IMR-90 (cell line): ENCODE measurements at regions not wholly inside any gene's neighbourhood (a gene's known extent, or its start where the extent isn't known, plus 50 kb on each side); places are given as distances from the start of the nearest gene placed in this dataset.

ENCODE experiments used
- ATAC-seq: fragments of 200-7000 bp; cut with Tn5 transposase; 2 replicates; pipeline ENCODE4 v1.9.1; 2020; ENCODE audit warnings: low read depth, mild to moderate bottlenecking, moderate library complexity
- BruUV-seq: library from RNA; stranded (reverse); fragments of 400-500 nt; replicated peaks from 2 replicates; lab custom pipeline; 2021; lab: Mats Ljungman, UMichigan
- CTCF ChIA-PET: fragments of 300-600 bp; formaldehyde crosslinking; extraction: SDS; loops from one replicate; lab custom pipeline; 2021; ENCODE audit warnings: antibody characterized with exemption; lab: Yijun Ruan, JAX
- POLR2A ChIA-PET: fragments of 300-600 bp; sonication (Branson Sonifier 250); formaldehyde crosslinking; loops from one replicate; lab custom pipeline; 2022; ENCODE audit warnings: antibody characterized with exemption; ENCODE audit not compliant: unreplicated experiment; lab: Charles Lee
- DNase-seq: peaks from one replicate; pipeline ENCODE4 v3.0.0; 2013
- H2AFZ ChIP-seq: replicated peaks from 2 replicates; pipeline ENCODE3; 2013; ENCODE audit warnings: low read length, mild to moderate bottlenecking; ENCODE audit not compliant: poor library complexity
- H2AK5ac ChIP-seq: 2 replicates; pipeline ENCODE4 v1.6.1; 2013; ENCODE audit warnings: low read depth, low read length, inconsistent platforms
- H2AK9ac ChIP-seq: replicated peaks from 2 replicates; pipeline ENCODE3; 2013; ENCODE audit warnings: mild to moderate bottlenecking, low read depth, low read length, moderate library complexity; ENCODE audit not compliant: poor library complexity
- H2BK120ac ChIP-seq: 2 replicates; pipeline ENCODE4 v1.6.1; 2013; ENCODE audit warnings: low read depth, low read length, inconsistent platforms
- H2BK15ac ChIP-seq: 3 replicates; pipeline ENCODE4 v1.6.1; 2013; ENCODE audit warnings: low read depth, low read length, inconsistent platforms
- H2BK20ac ChIP-seq: 2 replicates; pipeline ENCODE4 v1.6.1; 2013; ENCODE audit warnings: low read depth, mild to moderate bottlenecking, inconsistent platforms, low read length, moderate library complexity
- H2BK5ac ChIP-seq: 2 replicates; pipeline ENCODE4 v1.6.1; 2013; ENCODE audit warnings: mild to moderate bottlenecking, low read depth, low read length, inconsistent platforms; ENCODE audit not compliant: poor library complexity, severe bottlenecking
- H3K14ac ChIP-seq: replicated peaks from 2 replicates; pipeline ENCODE4 v1.6.1; 2013; ENCODE audit warnings: low read depth, low read length, inconsistent platforms
- H3K18ac ChIP-seq: 2 replicates; pipeline ENCODE4 v1.6.1; 2013; ENCODE audit warnings: low read depth, low read length, control low read depth
- H3K23ac ChIP-seq: 2 replicates; pipeline ENCODE4 v1.6.1; 2013; ENCODE audit warnings: low read depth, low read length, inconsistent platforms
- H3K27ac ChIP-seq: 2 replicates; pipeline ENCODE4 v1.5.1; 2013; ENCODE audit warnings: mild to moderate bottlenecking, control low read depth, low read length; ENCODE audit not compliant: insufficient read depth
- H3K27me3 ChIP-seq: 2 replicates; pipeline ENCODE4 v1.6.1; 2013; ENCODE audit warnings: low read length; ENCODE audit not compliant: control insufficient read depth, insufficient read depth
- H3K36me3 ChIP-seq: 2 replicates; pipeline ENCODE4 v1.6.1; 2013; ENCODE audit warnings: low read length, mixed read lengths; ENCODE audit not compliant: control insufficient read depth, insufficient read depth
- H3K4ac ChIP-seq: 2 replicates; pipeline ENCODE4 v1.6.1; 2013; ENCODE audit warnings: low read depth, low read length, inconsistent platforms
- H3K4me1 ChIP-seq: 2 replicates; pipeline ENCODE4 v1.6.1; 2013; ENCODE audit warnings: low read length, mixed read lengths; ENCODE audit not compliant: control insufficient read depth, insufficient read depth
- H3K4me2 ChIP-seq: 2 replicates; pipeline ENCODE4 v1.6.1; 2013; ENCODE audit warnings: low read depth, mild to moderate bottlenecking, control low read depth, low read length, moderate library complexity
- H3K4me3 ChIP-seq: 2 replicates; pipeline ENCODE4 v1.5.1; 2013; ENCODE audit warnings: low read depth, mild to moderate bottlenecking, control low read depth, low read length, moderate library complexity; ENCODE audit not compliant: insufficient read depth
- H3K56ac ChIP-seq: 2 replicates; pipeline ENCODE4 v1.6.1; 2013; ENCODE audit warnings: low read length, inconsistent platforms; ENCODE audit not compliant: insufficient read depth; ENCODE audit errors: extremely low read depth
- H3K79me1 ChIP-seq, 2 experiments: 2 replicates each; pipeline ENCODE4 v1.6.1; 2013; ENCODE audit warnings: low read length in 2 of 2, inconsistent platforms in 1 of 2, low read depth in 1 of 2
- H3K9ac ChIP-seq: 2 replicates; pipeline ENCODE4 v1.6.1; 2013; ENCODE audit warnings: low read depth, low read length, control low read depth
- H3K9me1 ChIP-seq: 2 replicates; pipeline ENCODE4 v1.6.1; 2013; ENCODE audit warnings: low read length, inconsistent platforms; ENCODE audit not compliant: insufficient read depth
- H3K9me3 ChIP-seq: 2 replicates; pipeline ENCODE4 v1.6.1; 2013; ENCODE audit warnings: low read length; ENCODE audit not compliant: control insufficient read depth, insufficient read depth
- H4K20me1 ChIP-seq: 2 replicates; pipeline ENCODE4 v1.6.1; 2013; ENCODE audit warnings: low read length, inconsistent platforms; ENCODE audit not compliant: insufficient read depth
- H4K5ac ChIP-seq: 2 replicates; pipeline ENCODE4 v1.6.1; 2013; ENCODE audit warnings: mild to moderate bottlenecking, low read depth, low read length, control low read depth
- H4K8ac ChIP-seq, 2 experiments: 2 replicates each; pipeline ENCODE4 v1.6.1; 2013; ENCODE audit warnings: low read depth in 2 of 2, low read length in 2 of 2, control low read depth in 1 of 2, inconsistent platforms in 1 of 2
- H4K91ac ChIP-seq: 2 replicates; pipeline ENCODE4 v1.6.1; 2013; ENCODE audit warnings: low read depth, low read length, inconsistent platforms; ENCODE audit not compliant: insufficient read depth
- BHLHE40 ChIP-seq: fragments of 150-350 bp; IDR thresholded peaks from 2 replicates; pipeline ENCODE4 v1.6.1; 2016; ENCODE audit warnings: mild to moderate bottlenecking, low read depth, low read length
- CHD1 ChIP-seq: IDR thresholded peaks from 2 replicates; pipeline ENCODE4 v1.6.1; 2012; ENCODE audit warnings: low read depth, low read length, improper control_type of control experiment
- MAZ ChIP-seq: IDR thresholded peaks from 2 replicates; pipeline ENCODE4 v1.6.1; 2012; ENCODE audit warnings: low read depth, mild to moderate bottlenecking, low read length, improper control_type of control experiment, moderate library complexity, borderline replicate concordance
- POLR2A ChIP-seq: IDR thresholded peaks from 2 replicates; pipeline ENCODE4 v1.6.1; 2012; ENCODE audit warnings: mild to moderate bottlenecking, low read depth, low read length
- RAD21 ChIP-seq: IDR thresholded peaks from 2 replicates; pipeline ENCODE4 v1.6.1; 2012; ENCODE audit warnings: low read length, improper control_type of control experiment
- RCOR1 ChIP-seq: IDR thresholded peaks from 2 replicates; pipeline ENCODE4 v1.6.1; 2012; ENCODE audit warnings: mild to moderate bottlenecking, low read length, improper control_type of control experiment; ENCODE audit not compliant: insufficient replicate concordance
- RFX5 ChIP-seq: IDR thresholded peaks from 2 replicates; pipeline ENCODE4 v1.8.0; 2012; ENCODE audit warnings: low read depth, mild to moderate bottlenecking, low read length, moderate library complexity
- WGBS, 2 experiments: methylation state at CpG; one replicate each; pipeline versions ENCODE4 v1.1.5 to v1.1.7; 2013; ENCODE audit warnings: missing lambda C conversion rate in 2 of 2; ENCODE audit not compliant: insufficient read length in 1 of 2; ENCODE audit errors: extremely low coverage in 2 of 2; 5-methylcytosine and 5-hydroxymethylcytosine counted together
- dilution Hi-C: fragments of 300-500 bp; cut with HindIII; formaldehyde crosslinking; loops from one replicate; pipeline ENCODE4 v1.14.3; 2018; ENCODE audit warnings: low sequenced_read_pairs; ENCODE audit not compliant: unreplicated experiment
- in situ Hi-C: fragments of 300-500 bp; cut with MboI; formaldehyde crosslinking; loops from 3 replicates; pipeline ENCODE4 v1.14.3; 2019; ENCODE audit warnings: low sequenced_read_pairs, inconsistent platforms, mixed read lengths
- intact Hi-C: fragments of 100-400 bp; cut with micrococcal nuclease; formaldehyde crosslinking; loops from 2 replicates; pipeline ENCODE4 v1.10.0; 2022
- TF ChIP-seq, protein P1 (sequence below): conservative IDR thresholded peaks from 2 replicates; pipeline ENCODE4 v1.5.1; 2012; ENCODE audit warnings: mild to moderate bottlenecking, low read depth, low read length, improper control_type of control experiment
- TF ChIP-seq, protein P2 (sequence below): fragments of 150-350 bp; IDR thresholded peaks from 2 replicates; pipeline ENCODE4 v1.6.1; 2017; ENCODE audit warnings: mild to moderate bottlenecking, antibody characterized with exemption, low read length, low read depth
- TF ChIP-seq, protein P3 (sequence below): fragments of 150-350 bp; IDR thresholded peaks from 2 replicates; pipeline ENCODE4 v1.6.1; 2016; ENCODE audit warnings: low read depth, mild to moderate bottlenecking, low read length, moderate library complexity, borderline replicate concordance

DNA sequence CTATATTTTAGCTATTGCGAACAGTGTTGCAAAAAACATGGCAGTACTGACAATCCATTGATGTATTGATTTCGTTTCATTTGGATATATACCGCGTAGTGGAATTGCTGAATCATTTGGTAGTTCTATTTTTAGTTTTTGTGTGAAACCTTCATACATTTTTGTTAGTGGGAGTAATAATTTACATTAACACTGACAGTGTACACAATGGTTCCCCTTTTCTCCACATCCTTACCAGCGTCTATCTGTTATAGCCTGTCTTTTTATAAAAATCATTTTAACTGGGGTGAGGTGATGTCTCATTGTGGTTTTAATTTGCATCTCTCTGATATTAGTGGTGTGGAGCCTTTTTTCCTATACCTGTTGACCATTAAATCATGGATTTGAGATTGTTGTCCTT is 392.4 kb upstream of the ALCAM start:
- Histone ChIP-seq H4K5ac (no peak overlapping the region), H3K4me3 (no peak overlapping the region), H3K4me1 (no peaks in the 10 kb centered on the region), H2AFZ (no peak overlapping the region), H2BK20ac (no peak overlapping the region), H2BK15ac (no peak overlapping the region), H2AK5ac (no peak overlapping the region), H2BK5ac (no peak overlapping the region), H2BK120ac (no peak overlapping the region), H3K9me3 (no peaks in the 10 kb centered on the region), H3K4me2 (no peak overlapping the region), H3K27ac (no peak overlapping the region), H3K27me3 (no peaks in the 10 kb centered on the region), H3K14ac (no peak overlapping the region), H3K79me1 (no peaks in the 10 kb centered on the region), H2AK9ac (no peak overlapping the region), H3K36me3 (no peaks in the 10 kb centered on the region), H3K56ac (no peak overlapping the region), H3K18ac (no peak overlapping the region), H3K9ac (no peak overlapping the region), H3K23ac (no peak overlapping the region), H4K8ac (no peak overlapping the region), H3K4ac (no peak overlapping the region), H4K20me1 (no peaks in the 10 kb centered on the region), H3K9me1 (no peaks in the 10 kb centered on the region), H4K91ac (no peak overlapping the region)
- no peak for ATAC-seq
- WGBS, 2 experiments, result no CpG with 5 or more reads among the region's 5 CpGs
- no peak for TF ChIP-seq RCOR1
- no peak for TF ChIP-seq BHLHE40
- no peak for TF ChIP-seq RFX5
- TF ChIP-seq RAD21, result no peak
- TF ChIP-seq MAZ, result no peak
- TF ChIP-seq, protein P1, sequence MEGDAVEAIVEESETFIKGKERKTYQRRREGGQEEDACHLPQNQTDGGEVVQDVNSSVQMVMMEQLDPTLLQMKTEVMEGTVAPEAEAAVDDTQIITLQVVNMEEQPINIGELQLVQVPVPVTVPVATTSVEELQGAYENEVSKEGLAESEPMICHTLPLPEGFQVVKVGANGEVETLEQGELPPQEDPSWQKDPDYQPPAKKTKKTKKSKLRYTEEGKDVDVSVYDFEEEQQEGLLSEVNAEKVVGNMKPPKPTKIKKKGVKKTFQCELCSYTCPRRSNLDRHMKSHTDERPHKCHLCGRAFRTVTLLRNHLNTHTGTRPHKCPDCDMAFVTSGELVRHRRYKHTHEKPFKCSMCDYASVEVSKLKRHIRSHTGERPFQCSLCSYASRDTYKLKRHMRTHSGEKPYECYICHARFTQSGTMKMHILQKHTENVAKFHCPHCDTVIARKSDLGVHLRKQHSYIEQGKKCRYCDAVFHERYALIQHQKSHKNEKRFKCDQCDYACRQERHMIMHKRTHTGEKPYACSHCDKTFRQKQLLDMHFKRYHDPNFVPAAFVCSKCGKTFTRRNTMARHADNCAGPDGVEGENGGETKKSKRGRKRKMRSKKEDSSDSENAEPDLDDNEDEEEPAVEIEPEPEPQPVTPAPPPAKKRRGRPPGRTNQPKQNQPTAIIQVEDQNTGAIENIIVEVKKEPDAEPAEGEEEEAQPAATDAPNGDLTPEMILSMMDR, result no peak
- TF ChIP-seq CHD1, result no peak
- TF ChIP-seq, protein P2, sequence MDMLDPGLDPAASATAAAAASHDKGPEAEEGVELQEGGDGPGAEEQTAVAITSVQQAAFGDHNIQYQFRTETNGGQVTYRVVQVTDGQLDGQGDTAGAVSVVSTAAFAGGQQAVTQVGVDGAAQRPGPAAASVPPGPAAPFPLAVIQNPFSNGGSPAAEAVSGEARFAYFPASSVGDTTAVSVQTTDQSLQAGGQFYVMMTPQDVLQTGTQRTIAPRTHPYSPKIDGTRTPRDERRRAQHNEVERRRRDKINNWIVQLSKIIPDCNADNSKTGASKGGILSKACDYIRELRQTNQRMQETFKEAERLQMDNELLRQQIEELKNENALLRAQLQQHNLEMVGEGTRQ, result no peak
- TF ChIP-seq, protein P3, sequence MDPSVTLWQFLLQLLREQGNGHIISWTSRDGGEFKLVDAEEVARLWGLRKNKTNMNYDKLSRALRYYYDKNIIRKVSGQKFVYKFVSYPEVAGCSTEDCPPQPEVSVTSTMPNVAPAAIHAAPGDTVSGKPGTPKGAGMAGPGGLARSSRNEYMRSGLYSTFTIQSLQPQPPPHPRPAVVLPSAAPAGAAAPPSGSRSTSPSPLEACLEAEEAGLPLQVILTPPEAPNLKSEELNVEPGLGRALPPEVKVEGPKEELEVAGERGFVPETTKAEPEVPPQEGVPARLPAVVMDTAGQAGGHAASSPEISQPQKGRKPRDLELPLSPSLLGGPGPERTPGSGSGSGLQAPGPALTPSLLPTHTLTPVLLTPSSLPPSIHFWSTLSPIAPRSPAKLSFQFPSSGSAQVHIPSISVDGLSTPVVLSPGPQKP, result no peak
- no peak for TF ChIP-seq POLR2A
- in situ Hi-C loops, result no loop called here
- intact Hi-C loops, result no loop called here
- CTCF ChIA-PET, result no interaction called here
- POLR2A ChIA-PET, result no interaction called here
- dilution Hi-C loops, result no loop called here
- DNase-seq, result no peak
- no TSS peak for BruUV-seq
